ENCODE measurements at regions not wholly inside any gene's neighbourhood (a gene's known extent, or its start where the extent isn't known, plus 50 kb on each side); places are given as distances from the start of the nearest gene placed in this dataset.

DNA sequence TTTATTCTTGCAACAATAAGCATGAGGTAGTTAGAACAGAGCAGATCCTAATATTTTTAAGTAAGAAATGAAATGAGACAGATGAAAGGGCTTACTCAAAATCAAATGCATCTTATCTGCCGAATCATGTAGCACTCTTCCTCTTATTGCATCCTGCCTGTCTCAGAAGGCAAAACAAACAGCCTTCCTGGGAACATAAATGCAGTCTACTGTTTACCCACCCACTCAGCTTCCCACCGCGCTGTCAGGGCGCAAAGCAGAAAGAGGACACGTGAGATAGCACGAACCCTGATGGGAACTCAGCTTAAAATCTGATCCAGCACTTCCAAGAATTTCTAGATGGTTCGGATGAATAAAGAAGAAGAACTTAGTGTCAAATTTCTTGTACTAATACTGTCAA lies 114.4 kb upstream of the CDK1 start:
- no peak for DNase-seq

DNA sequence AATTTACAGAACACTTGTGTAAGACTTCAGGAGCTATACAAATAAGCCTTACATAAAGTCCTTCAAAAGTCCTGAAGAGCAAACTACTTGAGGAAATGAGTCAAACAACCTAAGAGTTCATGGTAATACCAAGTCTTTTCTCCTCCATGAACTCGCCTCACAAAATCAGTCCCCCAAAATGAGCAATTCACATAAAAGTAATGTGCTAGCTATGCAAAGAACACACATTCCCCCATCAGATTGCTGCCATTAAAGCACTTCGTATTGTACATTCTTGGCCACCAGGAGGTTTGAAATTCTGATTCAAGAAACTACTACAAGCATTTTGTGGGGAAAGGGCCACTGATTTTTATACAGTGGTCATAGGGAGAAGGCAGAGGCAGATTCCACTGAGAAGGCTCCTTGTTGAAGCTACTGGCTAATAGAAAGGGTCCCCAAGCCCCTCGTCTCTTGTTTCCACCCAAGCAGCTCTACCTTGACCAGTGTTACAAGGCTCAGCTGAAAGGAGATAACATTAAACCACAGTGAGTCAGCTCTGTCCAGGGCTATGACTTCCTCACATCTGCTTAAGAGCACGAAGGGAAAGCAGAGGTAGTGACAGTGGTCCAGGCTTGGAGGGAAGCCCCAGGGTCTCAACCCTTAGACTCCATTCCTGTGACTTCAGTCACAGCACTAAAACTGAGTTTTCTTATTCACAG lies 115.2 kb upstream of the CDK1 start:
- DNase-seq, result peak; percentile 27

DNA sequence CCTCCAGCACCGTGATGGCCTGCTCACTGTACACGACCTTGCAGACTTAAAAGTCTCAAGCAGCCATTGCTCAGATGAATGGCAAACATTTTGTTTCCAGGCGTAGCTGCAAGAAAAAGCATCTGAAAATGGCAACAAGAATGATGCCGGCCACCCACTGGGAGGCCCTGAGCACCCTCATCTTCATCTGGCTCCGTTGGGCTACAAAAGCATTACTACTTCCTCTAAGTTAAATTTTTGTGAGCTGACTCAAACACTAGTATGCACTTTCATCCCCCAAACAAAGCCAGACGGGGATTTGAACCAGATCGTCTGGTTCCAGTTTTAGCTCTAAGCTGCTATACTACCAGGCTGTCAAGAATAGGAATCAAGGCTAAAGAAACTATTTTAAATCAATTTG lies 116.6 kb upstream of the CDK1 start:
- DNase-seq, result no peak

DNA sequence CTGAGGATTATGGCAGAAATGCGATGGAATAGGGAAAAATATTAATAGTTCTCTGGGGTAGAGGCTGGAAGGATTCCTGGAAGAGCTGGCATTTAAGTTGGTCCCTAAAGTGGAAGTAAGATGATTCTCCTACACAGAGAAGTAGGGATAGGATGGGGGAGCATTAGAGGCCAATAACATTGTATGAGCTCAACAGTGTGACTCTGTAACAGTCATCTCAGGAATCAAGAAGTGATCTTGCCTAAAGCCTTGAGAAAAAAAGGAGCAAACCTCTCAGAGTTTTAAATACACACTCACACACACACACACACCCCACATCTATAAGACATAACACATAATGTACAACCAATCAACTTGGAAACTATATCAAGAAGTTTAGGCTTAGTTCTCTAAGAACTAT lies 117.7 kb upstream of the CDK1 start:
- DNase-seq, result no peak

DNA sequence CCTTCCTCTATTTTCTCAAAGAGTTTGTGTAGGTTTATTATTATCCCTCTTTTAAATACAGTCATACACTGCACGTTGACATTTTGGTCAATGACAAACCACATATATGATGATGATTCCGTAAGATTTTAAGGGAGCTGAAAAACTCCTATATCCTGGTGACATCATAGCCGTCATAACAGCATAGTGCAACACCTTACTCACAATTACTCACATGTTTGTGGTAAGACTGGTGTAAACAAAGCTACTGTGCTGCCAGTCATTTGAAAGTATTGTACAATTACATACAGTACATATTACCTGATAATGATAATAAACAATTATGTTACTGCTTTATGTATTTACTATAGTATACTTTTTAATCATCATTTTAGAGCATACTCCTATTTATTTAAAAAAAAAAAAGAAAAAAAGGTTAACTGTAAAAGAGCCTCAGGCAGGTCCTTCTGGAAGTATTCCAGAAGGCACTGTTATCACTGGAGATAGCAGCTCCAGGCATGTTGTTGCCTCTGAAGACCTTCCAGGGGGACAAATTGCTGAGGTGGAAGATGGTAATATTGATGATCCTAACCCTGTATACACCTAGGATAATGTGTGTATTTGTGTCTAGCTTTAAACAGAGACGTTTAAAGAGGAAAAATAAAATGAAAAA lies 123.3 kb upstream of the CDK1 start:
- DNase-seq, result no peak

DNA sequence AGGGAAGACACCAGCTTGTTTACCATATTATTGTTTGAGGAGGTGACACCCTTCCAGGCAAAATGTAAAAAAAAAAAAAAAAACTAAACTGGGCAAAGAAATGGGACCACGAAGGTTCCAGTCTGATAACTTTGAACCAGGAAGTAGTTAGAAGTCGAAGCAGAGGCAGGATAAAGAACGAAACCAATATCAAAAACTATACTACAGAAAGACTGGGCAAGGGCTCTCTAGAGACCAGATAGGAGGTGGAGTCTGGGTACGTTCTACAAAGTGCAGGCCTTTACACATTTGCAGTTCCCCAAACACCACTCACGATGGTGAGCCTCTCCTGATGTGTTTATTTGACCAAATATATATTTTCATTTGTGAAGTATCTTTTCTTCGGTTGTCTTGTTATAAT lies 125.7 kb upstream of the CDK1 start:
- DNase-seq, result no peak

DNA sequence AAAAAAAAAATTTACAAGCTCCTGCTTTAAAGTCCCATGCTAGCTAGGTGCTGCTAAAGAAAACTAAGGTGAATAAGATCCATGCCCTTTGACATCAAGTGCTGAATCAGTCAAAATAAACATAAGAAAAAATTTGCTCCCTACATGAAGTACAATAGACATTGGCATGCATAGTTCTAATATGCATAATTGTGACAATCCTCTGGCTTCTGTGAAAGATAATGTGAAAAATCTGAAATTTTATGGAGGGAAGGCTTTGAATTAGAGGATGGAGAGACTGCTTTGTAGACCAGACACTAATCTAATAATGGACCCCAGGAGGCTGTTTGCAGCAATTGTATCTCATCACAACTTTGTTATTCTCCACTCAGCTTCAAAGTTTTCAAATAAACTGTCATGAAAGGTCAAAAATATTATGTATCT lies 127.9 kb upstream of the CDK1 start:
- DNase-seq, result no peak

DNA sequence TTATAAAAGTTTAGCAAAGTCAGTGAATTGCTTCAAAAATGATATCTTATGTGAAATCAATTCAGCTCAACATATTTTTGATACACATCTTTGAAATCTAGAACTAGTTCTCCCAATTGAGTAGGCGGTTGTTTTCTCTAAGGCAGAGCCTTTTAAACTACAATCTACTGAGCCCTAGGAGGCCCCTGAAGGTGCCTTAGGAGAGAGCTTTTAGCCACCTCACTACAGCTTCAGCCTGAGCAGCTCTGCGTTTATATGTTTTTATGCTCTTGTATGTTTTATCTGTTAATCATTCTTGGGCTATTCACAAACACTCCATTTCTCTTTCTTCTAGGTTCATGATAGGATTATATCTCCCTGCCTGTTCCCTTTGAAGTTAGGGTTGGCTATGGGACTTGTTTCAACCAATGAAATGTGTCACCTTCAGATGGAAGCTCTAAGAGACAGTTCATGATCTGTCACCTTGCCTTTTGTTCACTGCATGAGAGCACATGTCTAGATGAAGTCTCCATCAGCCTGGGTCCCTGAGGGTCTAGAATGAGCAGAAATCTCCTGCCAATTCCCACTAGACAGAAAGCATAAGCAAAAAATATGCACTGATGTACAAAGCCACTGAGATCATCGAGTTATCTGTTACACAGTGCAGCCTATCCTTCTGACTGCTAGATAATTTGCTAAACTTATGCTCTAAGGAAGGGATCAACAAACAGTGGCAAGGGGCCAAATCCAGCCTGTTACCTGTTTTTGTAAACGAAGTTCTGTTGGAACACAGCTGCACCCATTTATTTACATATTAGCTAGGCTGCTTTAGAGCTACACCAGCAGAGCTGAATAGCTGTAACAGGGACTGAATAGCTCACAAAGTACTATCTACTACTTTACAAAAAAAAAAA lies 128.5 kb upstream of the CDK1 start:
- no peak for DNase-seq

DNA sequence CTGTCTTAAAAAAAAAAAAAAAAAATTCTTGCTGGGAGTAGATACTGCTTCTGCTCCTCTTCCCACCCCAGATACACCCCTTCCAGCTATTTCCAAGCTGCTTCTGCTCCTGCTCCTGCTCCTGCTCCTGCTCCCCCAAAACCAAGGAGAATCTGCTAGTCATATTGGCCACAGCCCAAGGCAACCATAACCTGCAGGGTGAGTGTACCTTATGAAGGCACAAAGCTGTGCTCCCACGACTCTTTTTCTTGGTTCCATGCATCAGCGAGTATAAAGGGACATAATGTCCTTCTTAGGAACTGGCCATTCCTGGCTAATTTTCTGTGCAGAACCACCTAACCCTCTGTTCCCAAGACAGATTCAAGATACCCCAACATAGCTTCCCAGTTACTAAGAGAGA lies 129.5 kb upstream of the CDK1 start:
- no peak for DNase-seq

DNA sequence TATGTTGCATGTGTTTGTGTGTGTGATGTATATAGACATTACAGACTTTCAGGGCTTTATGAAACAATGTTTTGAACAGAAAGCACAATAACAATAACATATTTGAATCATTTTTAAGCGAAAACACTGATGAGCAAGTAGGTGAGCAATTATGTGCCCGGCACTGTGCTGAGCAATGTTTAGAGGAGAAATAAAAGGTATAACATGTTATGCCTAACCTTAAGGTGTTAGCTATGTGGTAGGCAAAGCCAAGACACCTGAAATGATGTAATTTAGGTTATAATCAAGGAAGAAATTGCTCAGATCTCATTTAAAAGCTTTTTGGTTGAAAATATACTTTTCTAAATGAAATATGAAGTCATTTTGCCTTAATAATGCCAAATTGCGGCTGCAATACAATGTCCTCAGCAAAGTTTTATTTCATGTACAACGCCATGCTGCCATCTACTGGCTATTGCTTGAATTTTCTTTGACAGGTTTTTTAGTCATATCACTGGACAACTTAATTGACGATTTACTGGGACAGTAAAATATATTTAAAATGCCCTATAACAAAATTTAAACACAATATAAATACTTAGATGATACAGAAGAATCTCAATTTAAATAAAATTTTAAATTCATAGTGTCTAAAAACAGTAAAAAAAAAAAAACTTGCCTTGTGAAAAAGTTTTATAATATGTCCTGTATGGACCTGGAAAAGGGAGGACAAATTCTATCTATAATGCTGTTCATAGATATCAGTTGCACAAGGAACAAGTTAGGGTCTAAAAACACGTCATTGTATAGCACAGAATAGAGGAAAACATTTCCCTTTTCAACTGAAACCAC lies 131.1 kb upstream of the CDK1 start:
- DNase-seq, result peak; percentile 71

DNA sequence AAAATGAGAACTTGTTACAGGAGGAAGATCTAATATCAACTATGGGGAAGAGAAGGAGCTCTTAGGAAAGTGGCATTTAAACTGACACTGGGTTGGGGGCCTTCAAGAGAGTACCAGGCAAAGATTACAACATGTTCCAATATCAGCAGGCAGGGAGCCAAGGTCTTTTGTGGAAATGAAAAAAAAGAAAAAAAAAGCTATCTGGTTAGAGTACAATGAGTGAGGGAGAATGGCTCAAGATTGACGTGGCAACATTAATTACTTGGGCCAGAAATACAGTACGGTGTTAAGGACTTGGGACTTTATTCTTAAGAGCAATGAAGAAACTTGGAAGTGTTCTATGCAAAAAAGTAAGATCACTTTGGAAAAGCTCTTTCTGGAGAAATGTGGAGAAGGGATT lies 132.3 kb upstream of the CDK1 start:
- no peak for DNase-seq

DNA sequence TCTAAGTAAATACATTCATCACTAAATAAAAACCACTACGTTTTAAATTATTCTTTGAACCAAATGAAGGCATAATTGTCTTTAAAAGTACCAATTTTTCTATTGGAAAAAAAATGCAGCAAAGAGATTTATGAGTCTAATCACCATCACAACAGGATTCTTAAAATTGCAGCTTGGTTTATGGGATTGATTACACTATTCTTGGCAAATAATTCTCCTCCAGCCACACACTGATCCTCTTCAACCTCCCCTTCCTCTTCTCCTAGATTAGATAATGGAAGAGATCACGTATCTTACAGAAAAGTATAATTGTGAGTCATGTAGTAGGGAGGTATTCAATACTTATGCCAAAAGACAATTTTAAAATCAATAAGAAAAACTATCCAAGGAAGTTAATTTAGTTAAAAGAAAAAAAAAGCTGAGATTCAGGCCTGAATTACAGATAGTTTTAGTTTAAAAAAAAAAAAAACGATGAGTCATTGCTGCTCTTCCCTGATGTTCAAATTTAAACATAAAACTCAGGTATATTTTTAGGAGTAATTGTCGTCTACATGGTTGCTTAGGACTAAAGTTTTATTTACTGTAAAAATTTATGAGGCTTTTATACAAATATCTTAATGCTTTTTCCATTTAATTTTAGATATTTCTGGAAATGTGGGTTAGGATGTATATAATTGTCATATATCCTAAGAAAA lies 133.7 kb upstream of the CDK1 start:
- no peak for DNase-seq

DNA sequence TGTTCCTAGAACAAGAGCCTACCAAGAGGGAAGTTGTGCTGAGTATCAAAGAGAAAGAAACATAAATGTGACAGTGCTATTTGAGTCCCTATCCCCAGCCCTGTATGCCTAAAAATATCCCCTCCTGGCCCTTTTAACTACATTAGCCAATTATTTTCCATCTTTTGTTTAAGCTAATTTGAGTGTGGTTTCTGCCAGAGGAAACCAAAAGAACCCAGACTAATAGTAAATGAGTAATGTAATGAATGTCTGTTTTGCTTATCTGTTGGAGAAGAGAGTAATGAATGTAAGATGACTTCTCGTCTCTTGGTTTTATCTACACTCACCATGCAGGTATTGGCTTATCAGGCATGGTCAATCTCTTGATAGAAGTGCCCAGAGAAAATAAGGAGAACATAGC lies 134.4 kb upstream of the CDK1 start:
- no peak for DNase-seq

DNA sequence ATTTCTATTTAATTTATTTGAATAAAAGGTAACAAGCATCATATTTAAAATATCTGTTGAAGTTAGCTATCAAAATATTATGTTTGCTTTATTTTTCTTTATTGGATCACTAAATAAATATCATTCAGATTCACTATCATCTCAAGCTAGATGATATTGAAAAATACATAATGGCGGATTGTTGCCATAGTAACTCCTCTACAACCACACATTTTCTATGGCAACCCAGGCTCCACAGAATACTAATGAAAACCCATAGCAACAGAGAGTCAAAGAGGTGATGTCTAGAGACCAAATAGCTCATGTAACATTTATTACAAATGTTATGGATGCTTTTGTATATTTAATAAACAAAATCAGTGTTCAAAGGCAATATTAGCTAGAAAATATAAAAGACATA lies 148.9 kb upstream of the CDK1 start:
- no peak for DNase-seq

DNA sequence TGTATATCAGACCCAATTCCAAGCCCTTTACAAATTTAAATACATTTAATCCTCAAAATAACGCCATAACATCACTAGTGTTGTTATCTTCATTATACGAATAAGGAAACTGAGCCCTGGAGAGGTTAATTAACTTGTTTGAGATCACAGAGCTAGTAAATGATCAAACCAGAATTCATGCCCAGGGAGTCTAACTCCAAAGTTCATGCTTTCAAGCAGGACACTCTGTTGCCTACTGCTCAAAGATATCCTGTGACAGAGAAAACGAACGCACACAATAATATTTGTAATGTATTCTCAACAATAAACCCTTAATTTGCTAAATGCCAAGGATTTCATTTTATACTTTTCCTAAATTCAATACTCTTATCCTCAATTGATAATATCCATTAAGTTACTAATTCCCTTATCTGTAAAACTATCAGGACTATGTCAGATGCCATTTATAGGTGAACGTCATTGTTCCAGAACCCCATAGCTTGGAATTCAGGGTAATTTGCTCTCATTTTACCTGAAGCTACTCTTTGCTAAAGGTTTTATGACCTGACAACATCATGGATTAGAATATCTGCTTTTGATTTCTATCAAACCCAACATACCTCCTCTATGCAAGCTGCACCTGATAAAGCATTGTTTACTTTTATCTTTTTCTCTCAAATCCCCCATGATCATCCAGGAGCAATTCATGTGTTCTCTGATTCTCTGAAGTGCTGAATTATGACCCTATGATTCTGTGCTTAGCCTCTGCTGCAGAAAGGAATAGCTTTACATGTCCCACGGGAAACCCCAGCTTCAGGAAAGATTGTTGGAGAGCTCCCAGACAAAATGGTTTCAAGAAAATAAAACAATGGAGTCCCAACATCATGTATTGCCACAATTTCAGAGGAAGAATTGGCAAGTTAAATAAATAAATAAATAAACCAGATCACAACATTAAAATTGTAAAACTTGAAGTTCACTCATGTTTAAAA lies 150.2 kb upstream of the CDK1 start:
- DNase-seq, result no peak

DNA sequence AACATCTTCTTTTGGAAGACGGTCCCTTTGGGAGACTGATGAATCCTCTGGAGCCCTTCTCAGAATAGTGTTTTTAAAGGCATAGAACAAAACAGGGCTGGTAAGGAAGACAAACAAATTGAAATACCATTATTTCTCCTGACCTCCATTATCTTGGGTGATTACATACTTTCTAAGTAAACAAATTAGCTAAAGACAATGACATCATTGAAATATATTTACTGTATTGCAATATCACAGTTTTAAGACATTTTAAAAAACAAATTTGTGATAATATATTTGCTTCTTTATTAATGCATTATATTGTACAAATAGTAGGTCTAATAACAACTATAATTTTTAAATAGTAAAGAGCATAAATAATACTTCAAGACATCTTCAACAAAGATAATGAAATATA lies 152.2 kb upstream of the CDK1 start:
- DNase-seq, result no peak

DNA sequence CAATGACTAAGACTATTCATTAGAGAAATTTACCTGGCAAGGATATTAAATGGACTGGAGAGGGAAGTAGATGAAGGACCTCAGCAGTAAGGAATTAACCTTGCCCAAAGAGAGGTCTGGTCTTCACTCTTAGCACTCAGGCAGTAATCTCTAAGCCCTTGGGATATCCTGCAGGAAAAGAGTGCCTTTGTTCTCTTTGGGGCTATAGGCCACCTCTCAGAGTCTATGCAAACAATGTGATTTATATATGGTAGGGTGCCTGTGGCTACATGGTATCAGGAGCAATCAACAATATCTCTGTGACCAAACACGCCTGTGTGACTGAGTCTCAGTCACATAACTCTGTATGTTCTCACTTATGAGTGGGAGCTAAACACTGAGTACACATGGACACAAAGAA lies 154.7 kb upstream of the CDK1 start:
- DNase-seq, result no peak

DNA sequence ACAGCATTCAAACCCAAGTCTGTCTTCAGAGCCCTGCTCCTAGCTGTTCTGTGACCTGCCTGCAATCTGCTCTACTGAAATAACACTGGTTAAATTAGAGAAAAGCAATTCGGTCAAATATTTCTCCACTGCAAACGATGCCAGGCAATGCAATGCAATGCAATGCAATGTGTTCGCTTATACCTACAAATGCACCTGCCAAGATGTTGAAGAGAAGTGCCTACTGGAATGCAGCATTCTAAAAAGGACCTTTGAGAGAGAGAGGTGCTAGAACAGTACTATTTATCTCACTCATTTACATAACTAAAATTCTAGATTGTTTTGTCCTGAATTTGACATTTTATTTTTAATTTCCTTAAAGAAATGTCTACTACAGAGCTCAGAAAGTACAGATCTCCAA lies 157.3 kb upstream of the CDK1 start:
- DNase-seq, result no peak

DNA sequence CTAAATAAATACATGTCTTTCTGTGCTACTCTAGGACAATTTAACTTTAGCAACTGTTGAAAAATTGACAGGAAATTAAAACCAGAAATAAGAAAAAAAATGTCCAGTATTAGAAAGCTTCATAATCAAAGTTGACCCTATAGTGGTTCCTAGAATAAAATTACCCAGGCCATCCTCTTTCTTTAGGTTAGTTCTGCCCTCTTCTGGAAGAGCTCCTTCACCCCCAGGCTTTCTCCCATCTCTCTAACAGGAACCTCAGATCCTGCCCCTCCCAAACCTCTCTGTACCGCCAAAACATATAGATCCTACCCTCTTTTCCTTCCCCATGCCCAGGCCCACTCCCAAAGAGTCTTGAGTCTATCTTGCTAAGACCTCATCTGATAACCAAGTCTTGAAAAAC lies 159.4 kb upstream of the CDK1 start:
- DNase-seq, result no peak

DNA sequence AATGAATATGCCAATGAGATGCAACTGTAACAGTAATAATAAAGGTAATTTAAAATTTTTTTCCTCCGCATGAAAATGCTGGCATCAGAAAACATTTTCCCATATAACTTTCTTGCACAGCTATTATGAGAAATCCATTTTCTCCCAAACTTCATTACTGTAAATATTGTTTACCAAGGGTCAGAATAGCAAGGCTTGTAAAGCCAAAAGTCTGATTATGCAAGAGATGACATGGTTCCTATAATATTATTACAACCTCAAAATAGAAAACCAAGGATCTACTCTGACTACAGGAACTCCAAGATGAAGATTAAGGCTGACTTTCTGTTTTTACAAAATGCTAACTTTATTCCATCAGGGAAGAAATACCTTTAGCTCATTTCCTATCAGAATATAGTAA lies 162.7 kb upstream of the CDK1 start:
- DNase-seq, result no peak

DNA sequence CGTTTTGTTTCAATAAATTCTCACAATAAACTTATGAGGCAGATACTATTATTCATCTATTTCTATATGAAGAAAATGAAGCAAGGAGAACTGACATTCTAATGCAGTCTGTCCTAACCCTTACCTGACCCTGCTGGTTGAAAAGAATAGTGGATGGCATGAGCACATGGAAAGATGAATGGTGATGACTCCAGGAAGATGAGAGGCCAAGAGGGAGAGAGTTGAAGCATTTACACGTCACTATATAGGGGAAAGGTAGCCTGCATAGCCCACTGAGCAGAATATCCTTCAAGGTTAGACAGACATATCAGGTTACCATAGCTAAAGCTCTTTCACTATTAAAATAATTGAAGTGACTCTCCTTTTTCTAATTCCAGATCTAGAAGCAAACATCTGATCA lies 163.9 kb upstream of the CDK1 start:
- DNase-seq, result no peak

Data from activated CD4-positive, alpha-beta T cell treated with anti-CD3 and anti-CD28 coated beads, Interleukin-10, Interleukin-2, amounts not matched to agents 100 ng/mL and 50 ng/mL, durations not matched to agents 16 hours and 8 hours (primary cell).